ENCODE measurements at regions not wholly inside any gene's neighbourhood (a gene's known extent, or its start where the extent isn't known, plus 50 kb on each side); places are given as distances from the start of the nearest gene placed in this dataset.

- no peak for TF ChIP-seq CTCF (IDR thresholded peaks at IDR 0.05; ENCODE audit: low read depth, low read length)
- H3K4me3 ChIP-seq (ENCODE audit: low read depth, low read length) = no peak overlapping the region
These were observed 226.3 kb downstream of the SPTSSA start for GRCh38 chr14:34235643-34236300.

GRCh38 chr14:34234258-34234657, 227.8 kb downstream of the SPTSSA start:
- no peak for TF ChIP-seq CTCF (IDR thresholded peaks at IDR 0.05; ENCODE audit: low read depth, low read length)
- H3K4me3 ChIP-seq (ENCODE audit: low read depth, low read length) = no peak overlapping the region

GRCh38 chr14:34233619-34234018, 228.4 kb downstream of the SPTSSA start:
- no peak for TF ChIP-seq CTCF (IDR thresholded peaks at IDR 0.05; ENCODE audit: low read depth, low read length)
- no peak overlapping the region for H3K4me3 ChIP-seq (ENCODE audit: low read depth, low read length)

- TF ChIP-seq CTCF (IDR thresholded peaks at IDR 0.05; ENCODE audit: low read depth, low read length) = no peak
- H3K4me3 ChIP-seq (ENCODE audit: low read depth, low read length) = no peak overlapping the region
These were observed 229.2 kb downstream of the SPTSSA start for GRCh38 chr14:34232790-34233189.

GRCh38 chr14:34231626-34232025, 230.4 kb downstream of the SPTSSA start:
- no peak for TF ChIP-seq CTCF (IDR thresholded peaks at IDR 0.05; ENCODE audit: low read depth, low read length)
- H3K4me3 ChIP-seq (ENCODE audit: low read depth, low read length) = no peak overlapping the region

GRCh38 chr14:34229140-34229539, 232.9 kb downstream of the SPTSSA start:
- no peak overlapping the region for H3K4me3 ChIP-seq (ENCODE audit: low read depth, low read length)
- no peak for TF ChIP-seq CTCF (IDR thresholded peaks at IDR 0.05; ENCODE audit: low read depth, low read length)

GRCh38 chr14:34228650-34228976, 233.4 kb downstream of the SPTSSA start:
- H3K4me3 ChIP-seq (ENCODE audit: low read depth, low read length) = no peak overlapping the region
- TF ChIP-seq CTCF (IDR thresholded peaks at IDR 0.05; ENCODE audit: low read depth, low read length) = no peak
